ENCODE measurements at regions not wholly inside any gene's neighbourhood (a gene's known extent, or its start where the extent isn't known, plus 50 kb on each side); places are given as distances from the start of the nearest gene placed in this dataset.

DNA sequence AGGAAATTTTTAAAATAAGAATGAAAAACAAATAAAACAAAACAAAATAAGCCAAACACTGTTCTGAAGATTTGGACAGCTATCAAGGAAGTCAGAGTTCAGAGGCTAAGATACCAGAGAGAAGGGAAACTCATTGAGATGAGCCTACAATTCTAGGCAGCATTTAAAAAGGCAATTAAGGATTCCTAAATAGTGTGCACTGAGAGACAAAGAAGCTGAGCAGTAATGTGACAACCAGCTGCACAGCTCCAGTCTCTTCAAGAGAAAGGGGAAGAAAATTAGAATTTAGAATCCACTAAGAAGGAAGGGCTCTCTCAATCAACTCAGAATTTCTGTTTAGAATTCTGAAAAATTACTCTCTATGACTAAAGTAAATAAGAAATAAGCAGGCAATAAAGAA lies 246.7 kb upstream of the COX7C start:
- DNase-seq (ENCODE audit: low read depth, low spot score) (no peak), ATAC-seq (no peak)
- intact Hi-C loops (cut with micrococcal nuclease; ENCODE audit: unreplicated experiment) = no loop called here
- no peaks in the 10 kb centered on the region for H3K27me3 ChIP-seq (ENCODE audit: control insufficient read depth, insufficient read depth, low read length)
- TF ChIP-seq TCF7L2 (IDR thresholded peaks at IDR 0.05; ENCODE audit: low read depth, low read length) (no peak), SIN3A (IDR thresholded peaks at IDR 0.05; ENCODE audit: borderline replicate concordance, insufficient read depth, low read depth, low read length) (no peak), POLR2AphosphoS5 (IDR thresholded peaks at IDR 0.05; ENCODE audit: low read depth, low read length) (no peak), REST (IDR thresholded peaks at IDR 0.05; ENCODE audit: insufficient read depth in 1 of 2, low read depth in 2 of 2, low read length in 1 of 2) (no peak)
- TF ChIP-seq, protein P1, sequence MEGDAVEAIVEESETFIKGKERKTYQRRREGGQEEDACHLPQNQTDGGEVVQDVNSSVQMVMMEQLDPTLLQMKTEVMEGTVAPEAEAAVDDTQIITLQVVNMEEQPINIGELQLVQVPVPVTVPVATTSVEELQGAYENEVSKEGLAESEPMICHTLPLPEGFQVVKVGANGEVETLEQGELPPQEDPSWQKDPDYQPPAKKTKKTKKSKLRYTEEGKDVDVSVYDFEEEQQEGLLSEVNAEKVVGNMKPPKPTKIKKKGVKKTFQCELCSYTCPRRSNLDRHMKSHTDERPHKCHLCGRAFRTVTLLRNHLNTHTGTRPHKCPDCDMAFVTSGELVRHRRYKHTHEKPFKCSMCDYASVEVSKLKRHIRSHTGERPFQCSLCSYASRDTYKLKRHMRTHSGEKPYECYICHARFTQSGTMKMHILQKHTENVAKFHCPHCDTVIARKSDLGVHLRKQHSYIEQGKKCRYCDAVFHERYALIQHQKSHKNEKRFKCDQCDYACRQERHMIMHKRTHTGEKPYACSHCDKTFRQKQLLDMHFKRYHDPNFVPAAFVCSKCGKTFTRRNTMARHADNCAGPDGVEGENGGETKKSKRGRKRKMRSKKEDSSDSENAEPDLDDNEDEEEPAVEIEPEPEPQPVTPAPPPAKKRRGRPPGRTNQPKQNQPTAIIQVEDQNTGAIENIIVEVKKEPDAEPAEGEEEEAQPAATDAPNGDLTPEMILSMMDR (IDR thresholded peaks at IDR 0.05) = no peak
- no peak overlapping the region for H3K27ac ChIP-seq (ENCODE audit: low read length)
- ChIA-PET CTCF (no interaction called here), POLR2A (no interaction called here)
- no TSS peak for BruUV-seq (replicated peaks)
- H3K4me3 ChIP-seq (ENCODE audit: low read depth in 2 of 2, low read length in 2 of 2) = no peak overlapping the region
- H3K4me1 ChIP-seq (ENCODE audit: control insufficient read depth, insufficient read depth, low read length) = no peaks in the 10 kb centered on the region
- in situ Hi-C loops (cut with HindIII; ENCODE audit: low pct_unique_long_range_greater_than_20kb, low sequenced_read_pairs) = no loop called here
- H3K36me3 ChIP-seq (ENCODE audit: control insufficient read depth, insufficient read depth, low read length) = no peaks in the 10 kb centered on the region
- H3K9me3 ChIP-seq (ENCODE audit: control insufficient read depth, insufficient read depth, low read depth, low read length) = no peaks in the 10 kb centered on the region

GRCh38 chr5:86374611-86375010 lies 243.1 kb upstream of the COX7C start:
- in situ Hi-C loops (cut with HindIII; ENCODE audit: low pct_unique_long_range_greater_than_20kb, low sequenced_read_pairs) = no loop called here
- Histone ChIP-seq H3K36me3 (ENCODE audit: control insufficient read depth, insufficient read depth, low read length) (no peaks in the 10 kb centered on the region), H3K9me3 (ENCODE audit: control insufficient read depth, insufficient read depth, low read depth, low read length) (no peaks in the 10 kb centered on the region), H3K27me3 (ENCODE audit: control insufficient read depth, insufficient read depth, low read length) (no peaks in the 10 kb centered on the region), H3K27ac (ENCODE audit: low read length) (no peak overlapping the region), H3K4me1 (ENCODE audit: control insufficient read depth, insufficient read depth, low read length) (no peaks in the 10 kb centered on the region), H3K4me3 (ENCODE audit: low read depth in 2 of 2, low read length in 2 of 2) (no peak overlapping the region)
- no TSS peak for BruUV-seq (replicated peaks)
- DNase-seq (ENCODE audit: low read depth, low spot score) (no peak), ATAC-seq (no peak)
- ChIA-PET POLR2A (no interaction called here), CTCF (no interaction called here)
- intact Hi-C loops (cut with micrococcal nuclease; ENCODE audit: unreplicated experiment) = no loop called here
- TF ChIP-seq REST (IDR thresholded peaks at IDR 0.05; ENCODE audit: insufficient read depth in 1 of 2, low read depth in 2 of 2, low read length in 1 of 2) = no peak

Data from Panc1 (cell line).